ENCODE measurements at regions not wholly inside any gene's neighbourhood (a gene's known extent, or its start where the extent isn't known, plus 50 kb on each side); places are given as distances from the start of the nearest gene placed in this dataset.
A peak's percentile ranks its signal among the peaks of the same experiment; 100 is the strongest.
"Not testable (repeated sequence)": the region's sequence is repeated elsewhere in the genome, so short reads cannot be mapped to it uniquely, and the experiment has no call there.

GRCh38 chr5:17748941-17749340 is 114.7 kb downstream of the TAF11L14 start:
- no peaks in the 10 kb centered on the region for H3K9me3 ChIP-seq
- no peak overlapping the region for H3K4me3 ChIP-seq (ENCODE audit: low read depth in 1 of 2, low read length in 1 of 2)
- H3K36me3 ChIP-seq: no peaks in the 10 kb centered on the region
- peaks cover 11 to 13% of the 10 kb centered on the region in 2 experiments for H3K4me1 ChIP-seq (ENCODE audit: control insufficient read depth in 1 of 2, insufficient read depth in 1 of 2, low read depth in 1 of 2, low read length in 1 of 2)
- H3K27me3 ChIP-seq: no peaks in the 10 kb centered on the region
- no peak for TF ChIP-seq CTCF (IDR thresholded peaks at IDR 0.05)
- peak overlapping the region; percentile 38 for H3K27ac ChIP-seq

DNA sequence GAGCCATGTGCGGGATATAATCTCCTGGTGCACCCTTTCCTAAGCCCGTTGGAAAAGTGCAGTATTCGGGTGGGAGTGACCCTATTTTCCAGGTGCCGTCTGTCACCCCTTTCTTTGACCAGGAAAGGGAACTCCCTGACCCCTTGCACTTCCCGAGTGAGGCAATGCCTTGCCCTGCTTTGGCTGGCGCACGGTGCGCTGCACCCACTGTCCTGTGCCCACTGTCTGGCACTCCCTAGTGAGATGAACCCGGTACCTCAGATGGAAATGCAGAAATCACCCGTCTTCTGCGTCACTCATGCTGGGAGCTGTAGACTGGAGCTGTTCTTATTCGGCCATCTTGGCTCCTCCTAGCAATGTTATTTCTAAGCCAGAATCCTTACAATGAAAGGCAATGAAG is 121.1 kb downstream of the TAF11L14 start:
- not testable (repeated sequence) for H3K9me3 ChIP-seq; H3K4me1 ChIP-seq (ENCODE audit: control insufficient read depth in 1 of 2, insufficient read depth in 1 of 2, low read depth in 1 of 2, low read length in 1 of 2); H3K27me3 ChIP-seq; H3K27ac ChIP-seq; H3K4me3 ChIP-seq (ENCODE audit: low read depth in 1 of 2, low read length in 1 of 2); H3K36me3 ChIP-seq

DNA sequence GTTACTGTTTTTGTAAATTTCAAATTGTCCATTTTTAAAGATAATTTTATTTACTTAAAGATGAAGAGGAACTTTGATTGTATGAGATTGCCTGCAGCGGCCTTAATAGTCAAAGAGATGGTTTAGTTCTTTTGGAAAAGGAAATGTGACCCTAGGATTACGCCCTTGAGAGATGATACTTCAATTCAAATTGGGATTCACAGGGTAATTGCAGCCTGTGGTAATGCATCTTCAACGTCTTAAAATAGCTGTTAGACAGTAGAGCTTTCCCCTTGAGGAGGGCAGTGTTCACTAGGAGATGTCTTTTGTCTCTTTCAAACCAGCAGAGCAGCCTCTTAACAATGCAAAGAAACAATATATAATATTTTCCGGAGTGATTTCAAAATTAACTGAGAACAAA is 127.1 kb downstream of the TAF11L14 start:
- no peaks in the 10 kb centered on the region for H3K4me1 ChIP-seq (ENCODE audit: control insufficient read depth in 1 of 2, insufficient read depth in 1 of 2, low read depth in 1 of 2, low read length in 1 of 2)
- TF ChIP-seq CTCF (IDR thresholded peaks at IDR 0.05): no peak
- no peaks in the 10 kb centered on the region for H3K36me3 ChIP-seq
- no peaks in the 10 kb centered on the region for H3K9me3 ChIP-seq
- no peak overlapping the region for H3K27ac ChIP-seq
- no peaks in the 10 kb centered on the region for H3K27me3 ChIP-seq
- H3K4me3 ChIP-seq (ENCODE audit: low read depth in 1 of 2, low read length in 1 of 2): no peak overlapping the region

DNA sequence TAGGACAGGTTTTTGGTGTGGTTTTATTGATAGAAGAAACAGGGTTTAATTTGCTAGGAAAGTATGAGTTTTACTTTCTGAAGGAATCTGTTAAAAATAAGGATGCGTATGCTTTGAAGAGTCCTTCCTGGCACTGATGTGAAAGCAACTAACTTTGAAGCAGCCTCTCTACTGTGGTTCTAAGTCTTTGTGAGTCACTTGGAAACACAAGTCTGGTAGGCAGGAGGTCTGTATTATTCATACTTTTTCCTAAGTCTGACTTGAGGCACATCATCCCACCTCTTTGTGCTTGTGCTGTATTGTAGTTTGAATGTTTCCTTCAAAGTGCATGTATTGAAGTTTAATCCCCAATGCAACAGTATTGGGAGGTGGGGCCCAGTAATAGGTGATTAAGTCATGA is 129.0 kb downstream of the TAF11L14 start:
- H3K4me1 ChIP-seq (ENCODE audit: control insufficient read depth in 1 of 2, insufficient read depth in 1 of 2, low read depth in 1 of 2, low read length in 1 of 2): no peaks in the 10 kb centered on the region
- no peaks in the 10 kb centered on the region for H3K27me3 ChIP-seq
- no peaks in the 10 kb centered on the region for H3K36me3 ChIP-seq
- H3K9me3 ChIP-seq: no peaks in the 10 kb centered on the region
- H3K4me3 ChIP-seq (ENCODE audit: low read depth in 1 of 2, low read length in 1 of 2): no peak overlapping the region
- no peak for TF ChIP-seq CTCF (IDR thresholded peaks at IDR 0.05)
- H3K27ac ChIP-seq: no peak overlapping the region

- TF ChIP-seq CTCF (IDR thresholded peaks at IDR 0.05): no peak
- H3K4me1 ChIP-seq (ENCODE audit: control insufficient read depth in 1 of 2, insufficient read depth in 1 of 2, low read depth in 1 of 2, low read length in 1 of 2): no peaks in the 10 kb centered on the region
- H3K4me3 ChIP-seq (ENCODE audit: low read depth in 1 of 2, low read length in 1 of 2): no peak overlapping the region
- H3K9me3 ChIP-seq: no peaks in the 10 kb centered on the region
- H3K27ac ChIP-seq: peak overlapping the region; percentile 17
- no peaks in the 10 kb centered on the region for H3K27me3 ChIP-seq
- no peaks in the 10 kb centered on the region for H3K36me3 ChIP-seq
These were observed 131.8 kb downstream of the TAF11L14 start for GRCh38 chr5:17766031-17766430.

DNA sequence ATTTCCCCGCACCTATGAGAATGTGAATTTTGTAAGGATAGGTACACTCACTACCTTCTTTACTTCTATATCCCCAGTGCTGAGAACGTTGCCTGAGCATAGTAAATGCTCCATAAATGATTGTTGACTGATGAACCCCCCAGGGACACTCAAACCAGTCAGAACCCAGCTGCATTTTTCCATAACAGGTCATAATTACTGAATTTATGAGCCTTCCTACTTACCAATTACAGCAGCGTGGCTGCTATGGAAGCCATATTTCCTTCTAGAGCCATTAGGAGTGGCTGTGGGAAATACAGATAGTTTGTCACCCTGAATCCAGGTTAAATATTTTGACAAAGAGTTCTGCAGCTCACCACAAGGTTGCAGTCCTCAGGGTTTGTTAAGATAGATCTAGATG is 135.0 kb downstream of the TAF11L14 start:
- H3K9me3 ChIP-seq: no peaks in the 10 kb centered on the region
- no peaks in the 10 kb centered on the region for H3K36me3 ChIP-seq
- no peaks in the 10 kb centered on the region for H3K27me3 ChIP-seq
- no peak overlapping the region for H3K4me3 ChIP-seq (ENCODE audit: low read depth in 1 of 2, low read length in 1 of 2)
- H3K27ac ChIP-seq: no peak overlapping the region
- no peak for TF ChIP-seq CTCF (IDR thresholded peaks at IDR 0.05)
- no peaks in the 10 kb centered on the region for H3K4me1 ChIP-seq (ENCODE audit: control insufficient read depth in 1 of 2, insufficient read depth in 1 of 2, low read depth in 1 of 2, low read length in 1 of 2)
